H1 (cell line): ENCODE measurements at regions not wholly inside any gene's neighbourhood (a gene's known extent, or its start where the extent isn't known, plus 50 kb on each side); places are given as distances from the start of the nearest gene placed in this dataset.

Experiments used
- CHD1 ChIP-seq: IDR thresholded peaks from 2 replicates; pipeline ENCODE4 v1.6.1; 2012; ENCODE audit warnings: low read depth, low read length, improper control_type of control experiment
- RNF2 ChIP-seq: fragments of 200-900, 300-1000 bp; sonication (generic); IDR thresholded peaks from 2 replicates; pipeline ENCODE4 v1.7.1; 2016; ENCODE audit warnings: borderline replicate concordance, low read depth, mild to moderate bottlenecking, antibody characterized with exemption, low read length; ENCODE audit not compliant: poor library complexity, severe bottlenecking; ENCODE audit errors: missing control alignments
- TBP ChIP-seq: IDR thresholded peaks from 2 replicates; pipeline ENCODE4 v1.6.1; 2011; ENCODE audit warnings: low read depth, low read length, improper control_type of control experiment

DNA sequence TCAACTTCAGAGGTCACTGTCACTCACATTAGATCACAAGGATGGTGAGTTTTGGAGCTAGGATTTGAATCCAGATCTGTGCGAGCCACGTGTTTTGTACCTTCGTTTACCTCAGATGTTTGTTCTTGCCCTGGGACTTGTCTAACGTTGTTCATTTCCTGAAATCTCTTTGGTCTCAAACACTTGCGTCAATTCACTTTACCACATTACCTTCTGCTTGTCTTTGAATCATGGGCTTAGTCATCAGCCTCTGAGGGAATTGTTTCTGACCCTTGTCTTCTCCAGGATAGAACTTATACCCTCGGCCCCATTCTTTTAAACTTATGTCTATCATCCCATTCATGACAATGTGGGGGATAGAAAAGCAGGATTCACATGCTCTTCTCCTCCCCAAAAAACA lies 282.7 kb downstream of the DCDC2C start (continued):
- no peak for TF ChIP-seq TBP
- no peak for TF ChIP-seq CHD1
- no peak for TF ChIP-seq RNF2
